BE2C (cell line): ENCODE measurements at regions not wholly inside any gene's neighbourhood (a gene's known extent, or its start where the extent isn't known, plus 50 kb on each side); places are given as distances from the start of the nearest gene placed in this dataset.

Experiments
- DNase-seq: peaks from one replicate; pipeline ENCODE4 v3.0.0-alpha.2; 2020
- H3K27me3 ChIP-seq: fragments of 250-450 bp; sonication (Bioruptor Pico); 2 replicates; pipeline ENCODE4 v1.5.1; 2020; ENCODE audit warnings: mild to moderate bottlenecking
- H3K36me3 ChIP-seq: fragments of 250-450 bp; sonication (Bioruptor Pico); 2 replicates; pipeline ENCODE4 v1.5.1; 2020; ENCODE audit warnings: mild to moderate bottlenecking
- H3K4me1 ChIP-seq: fragments of 250-450 bp; sonication (Bioruptor Pico); 2 replicates; pipeline ENCODE4 v1.5.1; 2020
- H3K4me3 ChIP-seq: 2 replicates; pipeline ENCODE4 v1.5.1; 2011; ENCODE audit warnings: low read depth, low read length
- H3K9me3 ChIP-seq: fragments of 250-450 bp; sonication (Bioruptor Pico); 2 replicates; pipeline ENCODE4 v1.5.1; 2020
- TF ChIP-seq, protein P1 (sequence below): IDR thresholded peaks from 2 replicates; pipeline ENCODE4 v1.5.1; 2012; ENCODE audit warnings: mild to moderate bottlenecking, low read depth, low read length

DNA sequence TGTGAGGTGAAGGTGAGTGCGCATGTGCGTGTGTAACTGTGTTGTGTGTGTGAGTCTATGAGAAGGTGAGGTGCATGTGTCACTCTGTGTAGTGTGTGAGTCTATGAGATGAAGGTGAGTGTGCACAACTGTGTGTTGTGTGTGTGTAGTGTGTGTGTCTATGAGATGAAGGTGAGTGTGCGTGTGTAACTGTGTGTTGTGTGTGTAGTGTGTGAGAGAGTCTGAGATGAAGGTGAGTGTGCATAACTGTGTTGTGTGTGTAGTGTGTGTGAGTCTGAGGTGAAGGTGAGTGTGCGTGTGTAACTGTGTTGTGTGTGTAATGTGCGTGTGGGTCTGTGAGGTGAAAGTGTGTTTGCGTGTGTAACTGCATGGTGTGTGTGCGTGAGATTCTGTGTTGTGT, 154.0 kb downstream of the FOXD2 start:
- H3K27me3 ChIP-seq: peaks cover 32% of the 10 kb centered on the region
- no peak overlapping the region for H3K4me3 ChIP-seq
- DNase-seq: no peak
- no peaks in the 10 kb centered on the region for H3K9me3 ChIP-seq
- TF ChIP-seq, protein P1, sequence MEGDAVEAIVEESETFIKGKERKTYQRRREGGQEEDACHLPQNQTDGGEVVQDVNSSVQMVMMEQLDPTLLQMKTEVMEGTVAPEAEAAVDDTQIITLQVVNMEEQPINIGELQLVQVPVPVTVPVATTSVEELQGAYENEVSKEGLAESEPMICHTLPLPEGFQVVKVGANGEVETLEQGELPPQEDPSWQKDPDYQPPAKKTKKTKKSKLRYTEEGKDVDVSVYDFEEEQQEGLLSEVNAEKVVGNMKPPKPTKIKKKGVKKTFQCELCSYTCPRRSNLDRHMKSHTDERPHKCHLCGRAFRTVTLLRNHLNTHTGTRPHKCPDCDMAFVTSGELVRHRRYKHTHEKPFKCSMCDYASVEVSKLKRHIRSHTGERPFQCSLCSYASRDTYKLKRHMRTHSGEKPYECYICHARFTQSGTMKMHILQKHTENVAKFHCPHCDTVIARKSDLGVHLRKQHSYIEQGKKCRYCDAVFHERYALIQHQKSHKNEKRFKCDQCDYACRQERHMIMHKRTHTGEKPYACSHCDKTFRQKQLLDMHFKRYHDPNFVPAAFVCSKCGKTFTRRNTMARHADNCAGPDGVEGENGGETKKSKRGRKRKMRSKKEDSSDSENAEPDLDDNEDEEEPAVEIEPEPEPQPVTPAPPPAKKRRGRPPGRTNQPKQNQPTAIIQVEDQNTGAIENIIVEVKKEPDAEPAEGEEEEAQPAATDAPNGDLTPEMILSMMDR: no peak
- H3K36me3 ChIP-seq: no peaks in the 10 kb centered on the region
- no peaks in the 10 kb centered on the region for H3K4me1 ChIP-seq

DNA sequence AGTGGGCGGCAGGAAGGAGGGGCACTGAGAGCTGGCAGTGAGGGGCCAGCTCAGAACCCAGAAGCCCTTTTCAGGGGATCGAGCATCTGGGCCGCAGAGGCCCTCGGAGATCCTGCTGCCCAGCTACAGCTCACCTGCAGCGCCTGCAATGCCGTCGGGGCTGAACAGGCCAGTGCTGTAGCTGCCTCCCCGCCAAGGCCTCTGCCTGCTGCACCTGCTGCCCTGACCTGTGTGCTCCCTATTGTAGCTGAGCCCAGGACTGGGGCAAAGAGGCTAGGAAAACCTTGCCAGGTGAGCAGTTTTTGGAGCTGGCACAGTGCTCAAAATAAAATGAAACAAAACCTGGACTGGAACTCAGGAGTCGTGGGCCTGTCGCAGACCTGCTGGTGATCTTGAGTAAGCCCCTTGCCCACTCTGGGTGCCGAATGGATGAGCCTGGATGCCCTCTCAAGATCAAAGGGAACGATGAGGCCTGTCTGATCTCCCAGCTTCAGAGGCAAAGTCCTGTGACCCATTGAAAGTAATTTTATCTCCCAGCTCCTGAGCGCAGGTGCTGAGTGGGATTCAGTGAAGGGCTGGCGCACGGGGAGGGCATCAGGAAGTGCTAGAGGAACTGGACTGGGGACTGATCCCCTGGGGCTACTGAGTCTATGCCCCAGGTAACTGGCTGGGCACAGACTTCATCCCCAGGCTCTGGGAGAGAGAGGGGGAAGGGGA, 154.6 kb downstream of the FOXD2 start:
- H3K4me3 ChIP-seq: no peak overlapping the region
- no peak for DNase-seq
- no peaks in the 10 kb centered on the region for H3K9me3 ChIP-seq
- no peaks in the 10 kb centered on the region for H3K36me3 ChIP-seq
- H3K27me3 ChIP-seq: peaks cover 32% of the 10 kb centered on the region
- TF ChIP-seq, protein P1: no peak
- H3K4me1 ChIP-seq: no peaks in the 10 kb centered on the region

DNA sequence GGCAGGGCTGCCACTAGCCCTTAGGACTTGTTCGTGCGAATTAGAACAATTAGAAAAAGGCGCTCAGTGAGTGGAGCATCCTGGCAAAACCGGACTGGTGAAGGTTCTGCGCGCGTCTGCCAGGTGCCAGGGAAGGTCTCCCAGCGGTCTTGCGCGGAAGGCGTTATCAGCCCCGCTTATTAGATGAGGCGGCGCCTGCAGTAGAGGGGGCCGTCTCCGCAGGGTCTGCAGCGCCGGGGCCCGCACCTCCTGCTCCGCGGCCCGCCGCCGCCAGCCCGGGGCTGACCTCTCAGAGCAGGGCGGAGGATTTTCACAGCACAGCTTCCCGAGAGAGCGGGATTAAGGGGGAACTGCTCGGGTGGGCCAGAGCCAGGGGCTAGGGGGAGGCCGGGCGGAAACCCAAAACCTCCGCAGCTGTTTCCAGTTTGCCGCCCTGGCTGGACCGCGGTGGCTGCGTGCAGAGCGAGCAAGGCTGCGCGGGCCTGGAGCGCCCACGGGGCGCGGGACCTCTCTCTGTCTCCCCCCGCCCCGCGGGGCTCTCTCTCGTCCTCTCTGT, 155.2 kb downstream of the FOXD2 start:
- Histone ChIP-seq H3K4me1 (no peaks in the 10 kb centered on the region), H3K4me3 (no peak overlapping the region), H3K27me3 (peaks cover 32% of the 10 kb centered on the region), H3K36me3 (no peaks in the 10 kb centered on the region), H3K9me3 (no peaks in the 10 kb centered on the region)
- TF ChIP-seq, protein P1: no peak
- no peak for DNase-seq

DNA sequence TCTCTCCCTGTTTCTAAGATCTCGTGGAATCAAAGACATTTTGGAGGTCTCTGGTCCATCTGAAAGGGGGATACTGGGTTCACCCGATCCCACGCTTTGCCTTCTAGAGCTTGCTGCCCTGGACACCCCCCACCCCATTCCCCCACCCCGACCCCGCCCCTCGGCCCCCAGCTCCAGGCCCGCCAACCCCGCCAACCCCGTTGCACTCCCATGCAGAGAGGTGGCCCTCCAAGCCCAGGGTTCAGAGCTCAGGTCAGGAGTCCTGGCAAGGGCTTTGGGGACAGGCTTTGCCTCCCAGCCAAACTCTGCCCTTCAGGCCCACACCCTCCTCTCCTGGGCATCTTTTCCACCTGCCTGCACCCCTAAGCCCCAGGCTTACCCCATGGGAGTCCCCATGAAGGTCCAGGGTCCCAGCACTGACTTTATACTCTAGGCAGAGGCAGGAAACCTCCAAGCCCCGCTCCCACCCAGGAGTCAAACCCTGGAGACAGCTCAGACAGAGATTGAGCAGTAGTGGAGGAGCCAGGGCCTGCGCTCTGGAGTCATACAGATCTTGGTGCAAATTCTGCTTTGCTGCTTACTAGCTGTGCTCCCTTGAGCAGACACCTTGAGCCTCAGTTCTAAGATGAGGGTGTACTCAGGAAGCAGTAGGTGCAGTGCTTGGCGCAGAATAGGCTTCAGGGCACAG, 155.9 kb downstream of the FOXD2 start:
- no peak overlapping the region for H3K4me3 ChIP-seq
- H3K36me3 ChIP-seq: no peaks in the 10 kb centered on the region
- TF ChIP-seq, protein P1: no peak
- no peak for DNase-seq
- no peaks in the 10 kb centered on the region for H3K4me1 ChIP-seq
- H3K9me3 ChIP-seq: no peaks in the 10 kb centered on the region
- H3K27me3 ChIP-seq: peaks cover 32% of the 10 kb centered on the region

DNA sequence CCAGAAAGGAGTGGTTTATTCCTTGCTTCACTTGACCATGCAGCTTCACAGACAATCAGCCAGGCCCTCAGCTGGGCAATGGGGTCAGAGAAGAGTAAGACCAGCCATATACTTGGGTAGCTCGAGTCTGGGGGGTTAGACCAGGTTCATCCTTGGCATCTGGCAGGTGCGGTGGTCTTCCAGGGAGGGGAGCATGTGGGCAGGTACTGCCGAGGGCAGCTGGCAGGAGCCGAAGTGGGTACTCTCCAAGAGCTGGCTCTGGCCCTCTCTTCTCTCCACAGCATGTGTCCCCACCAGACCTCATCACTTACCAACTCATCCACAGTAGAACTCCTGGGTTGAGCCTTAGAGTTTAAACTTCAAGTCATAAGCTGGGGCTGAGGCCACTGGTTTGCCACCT, 156.8 kb downstream of the FOXD2 start:
- TF ChIP-seq, protein P1: no peak
- no peak for DNase-seq

DNA sequence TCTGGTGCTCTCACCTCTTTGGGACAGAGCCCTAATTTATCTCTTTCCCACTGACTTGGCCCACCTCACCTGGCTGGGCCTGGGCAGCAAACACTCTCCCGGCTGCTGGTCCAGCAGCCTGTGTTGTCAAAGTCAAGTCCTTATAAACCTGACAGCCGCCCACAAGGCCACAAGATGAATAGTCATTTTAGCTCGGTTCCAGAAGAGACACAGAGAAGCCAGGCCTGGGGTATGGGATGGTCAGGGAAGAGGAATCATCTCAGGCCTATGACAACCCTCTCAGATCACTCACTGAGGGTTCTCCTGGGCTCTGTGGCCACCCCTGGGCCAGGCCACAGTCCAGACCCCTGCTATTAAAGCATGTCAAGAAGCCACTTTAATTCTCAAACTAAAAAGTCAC, 158.5 kb downstream of the FOXD2 start:
- no peaks in the 10 kb centered on the region for H3K9me3 ChIP-seq
- no peaks in the 10 kb centered on the region for H3K4me1 ChIP-seq
- no peak for DNase-seq
- TF ChIP-seq, protein P1: no peak
- H3K4me3 ChIP-seq: no peak overlapping the region
- H3K36me3 ChIP-seq: no peaks in the 10 kb centered on the region
- peaks cover 24% of the 10 kb centered on the region for H3K27me3 ChIP-seq

More for the DNA sequence above, 156.8 kb downstream of the FOXD2 start:
- Histone ChIP-seq H3K4me1 (no peaks in the 10 kb centered on the region), H3K36me3 (no peaks in the 10 kb centered on the region), H3K9me3 (no peaks in the 10 kb centered on the region), H3K27me3 (peaks cover 26% of the 10 kb centered on the region), H3K4me3 (no peak overlapping the region)
